ENCODE measurements at regions not wholly inside any gene's neighbourhood (a gene's known extent, or its start where the extent isn't known, plus 50 kb on each side); places are given as distances from the start of the nearest gene placed in this dataset.

DNA sequence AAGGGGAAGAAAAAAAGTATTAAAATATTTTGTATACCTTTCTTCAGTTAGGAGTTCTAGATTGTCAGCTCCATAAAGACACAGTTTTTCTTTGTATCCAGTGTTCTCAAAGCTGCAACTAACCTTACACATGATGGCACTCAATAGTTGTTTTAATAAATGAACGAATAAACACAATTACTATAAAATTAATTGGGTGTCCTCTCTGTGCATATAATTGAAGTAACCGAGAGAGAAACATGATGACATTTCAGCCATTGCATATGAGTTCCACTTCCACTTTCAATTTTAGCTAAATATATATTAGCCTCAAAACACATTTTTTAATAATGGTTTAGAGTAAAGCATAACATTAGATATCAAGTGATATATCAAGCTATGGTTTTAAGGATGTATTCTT lies 671.2 kb downstream of the LRFN5 start:
- TF ChIP-seq, protein P1, sequence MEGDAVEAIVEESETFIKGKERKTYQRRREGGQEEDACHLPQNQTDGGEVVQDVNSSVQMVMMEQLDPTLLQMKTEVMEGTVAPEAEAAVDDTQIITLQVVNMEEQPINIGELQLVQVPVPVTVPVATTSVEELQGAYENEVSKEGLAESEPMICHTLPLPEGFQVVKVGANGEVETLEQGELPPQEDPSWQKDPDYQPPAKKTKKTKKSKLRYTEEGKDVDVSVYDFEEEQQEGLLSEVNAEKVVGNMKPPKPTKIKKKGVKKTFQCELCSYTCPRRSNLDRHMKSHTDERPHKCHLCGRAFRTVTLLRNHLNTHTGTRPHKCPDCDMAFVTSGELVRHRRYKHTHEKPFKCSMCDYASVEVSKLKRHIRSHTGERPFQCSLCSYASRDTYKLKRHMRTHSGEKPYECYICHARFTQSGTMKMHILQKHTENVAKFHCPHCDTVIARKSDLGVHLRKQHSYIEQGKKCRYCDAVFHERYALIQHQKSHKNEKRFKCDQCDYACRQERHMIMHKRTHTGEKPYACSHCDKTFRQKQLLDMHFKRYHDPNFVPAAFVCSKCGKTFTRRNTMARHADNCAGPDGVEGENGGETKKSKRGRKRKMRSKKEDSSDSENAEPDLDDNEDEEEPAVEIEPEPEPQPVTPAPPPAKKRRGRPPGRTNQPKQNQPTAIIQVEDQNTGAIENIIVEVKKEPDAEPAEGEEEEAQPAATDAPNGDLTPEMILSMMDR (conservative IDR thresholded peaks at IDR 0.05; ENCODE audit: low read depth in 2 of 2) = no peak; a peak in 1 of 4 replicates
- TF ChIP-seq EZH2phosphoT487 (IDR thresholded peaks at IDR 0.05; ENCODE audit: unreplicated experiment) = no peak
- TF ChIP-seq, protein P2, sequence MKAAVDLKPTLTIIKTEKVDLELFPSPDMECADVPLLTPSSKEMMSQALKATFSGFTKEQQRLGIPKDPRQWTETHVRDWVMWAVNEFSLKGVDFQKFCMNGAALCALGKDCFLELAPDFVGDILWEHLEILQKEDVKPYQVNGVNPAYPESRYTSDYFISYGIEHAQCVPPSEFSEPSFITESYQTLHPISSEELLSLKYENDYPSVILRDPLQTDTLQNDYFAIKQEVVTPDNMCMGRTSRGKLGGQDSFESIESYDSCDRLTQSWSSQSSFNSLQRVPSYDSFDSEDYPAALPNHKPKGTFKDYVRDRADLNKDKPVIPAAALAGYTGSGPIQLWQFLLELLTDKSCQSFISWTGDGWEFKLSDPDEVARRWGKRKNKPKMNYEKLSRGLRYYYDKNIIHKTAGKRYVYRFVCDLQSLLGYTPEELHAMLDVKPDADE (IDR thresholded peaks at IDR 0.05) = no peak

All from GM23338 (cell line).